ENCODE measurements at regions not wholly inside any gene's neighbourhood (a gene's known extent, or its start where the extent isn't known, plus 50 kb on each side); places are given as distances from the start of the nearest gene placed in this dataset.

DNA sequence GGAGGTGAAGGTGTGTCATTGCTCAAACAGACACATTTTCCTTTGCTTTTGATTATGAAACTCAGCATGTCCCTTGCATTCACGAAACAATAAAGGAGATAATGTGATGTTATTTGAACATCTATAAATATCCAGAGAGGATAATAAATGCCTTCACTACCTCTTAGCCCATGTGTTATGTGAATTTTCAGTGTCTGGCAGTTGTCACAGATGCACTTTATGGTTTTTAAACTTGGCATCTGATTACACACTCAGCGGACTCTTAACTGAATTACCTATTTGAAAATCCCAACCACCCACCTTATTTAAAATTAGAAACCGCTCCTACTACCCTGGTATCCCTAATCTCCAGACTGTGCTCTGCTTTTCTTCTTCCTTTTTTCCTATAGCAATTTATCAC lies 254.2 kb downstream of the COG6 start:
- no peak for TF ChIP-seq POLR2A (IDR thresholded peaks at IDR 0.05; ENCODE audit: low read length)
- TF ChIP-seq GATA1 (IDR thresholded peaks at IDR 0.05; ENCODE audit: low read depth, low read length) = no peak

All from erythroblast (primary cell).